ENCODE measurements at regions not wholly inside any gene's neighbourhood (a gene's known extent, or its start where the extent isn't known, plus 50 kb on each side); places are given as distances from the start of the nearest gene placed in this dataset.

- TF ChIP-seq NR2F2 (IDR thresholded peaks at IDR 0.05) (no peak), CTCF (IDR thresholded peaks at IDR 0.05; ENCODE audit: low read depth, low read length, missing input control) (no peak), ATF3 (IDR thresholded peaks at IDR 0.05) (no peak), REST (IDR thresholded peaks at IDR 0.05) (no peak), SP1 (IDR thresholded peaks at IDR 0.05) (no peak), TAF1 (conservative IDR thresholded peaks at IDR 0.05) (no peak), RAD21 (IDR thresholded peaks at IDR 0.05) (no peak)
Observed at GRCh38 chr6:105780146-105780860, 305.8 kb upstream of the PRDM1 start.
